Spleen (tissue), 11 donors: ENCODE measurements at regions not wholly inside any gene's neighbourhood (a gene's known extent, or its start where the extent isn't known, plus 50 kb on each side); places are given as distances from the start of the nearest gene placed in this dataset.
"Not testable (repeated sequence)": the region's sequence is repeated elsewhere in the genome, so short reads cannot be mapped to it uniquely, and the experiment has no call there.

Experiments
- DNase-seq: peaks from one replicate; pipeline ENCODE4 v3.0.0-alpha.2; 2020
- H3K27ac ChIP-seq, 8 donors: fragments of 200-600 bp; sonication (generic) in 7 of 8; 1 replicate in 4 of 8; 2 replicates in 4 of 8; pipeline versions ENCODE4 v1.5.0 to v1.8.0; 2016 to 2021; ENCODE audit warnings: inconsistent platforms in 4 of 8, mild to moderate bottlenecking in 4 of 8, moderate library complexity in 1 of 8
- H3K27me3 ChIP-seq, 7 donors: fragments of 200-600 bp; sonication (generic) in 6 of 7; replicated peaks in 1 of 7; 1 replicate in 4 of 7; 2 replicates in 3 of 7; pipeline versions ENCODE4 v1.5.0 to v1.8.0; 2016 to 2021; ENCODE audit warnings: inconsistent platforms in 3 of 7, mild to moderate bottlenecking in 1 of 7
- H3K36me3 ChIP-seq, 6 donors: fragments of 200-600 bp; sonication (generic) in 5 of 6; 1 replicate in 4 of 6; 2 replicates in 2 of 6; pipeline versions ENCODE4 v1.5.0 to v1.8.0; 2016 to 2021; ENCODE audit warnings: inconsistent platforms in 2 of 6
- H3K4me1 ChIP-seq, 6 donors: fragments of 200-600 bp; sonication (generic) in 5 of 6; 1 replicate in 3 of 6; 2 replicates in 3 of 6; pipeline versions ENCODE4 v1.5.0 to v1.8.0; 2016 to 2021; ENCODE audit warnings: inconsistent platforms in 3 of 6
- H3K4me3 ChIP-seq, 8 donors: fragments of 200-600 bp; sonication (generic) in 7 of 8; 1 replicate in 4 of 8; 2 replicates in 4 of 8; pipeline versions ENCODE4 v1.5.0 to v1.8.0; 2016 to 2021; ENCODE audit warnings: inconsistent platforms in 4 of 8, mild to moderate bottlenecking in 4 of 8, moderate library complexity in 2 of 8
- H3K9me3 ChIP-seq, 8 donors: fragments of 200-600 bp; sonication (generic) in 7 of 8; 1 replicate in 4 of 8; 2 replicates in 4 of 8; pipeline versions ENCODE4 v1.5.0 to v1.8.0; 2016 to 2021; ENCODE audit warnings: inconsistent platforms in 4 of 8
- CTCF ChIP-seq, 11 experiments: fragments of 200-600 bp in 7 of 11; fragments of 450-650 bp in 4 of 11; sonication (generic) in 4 of 11; IDR thresholded peaks in 8 of 11; conservative IDR thresholded peaks in 3 of 11; 1 replicate in 7 of 11; 2 replicates in 4 of 11; pipeline versions ENCODE4 v1.4.0 to v1.8.0; 2016 to 2021; ENCODE audit warnings: antibody characterized with exemption in 11 of 11, inconsistent platforms in 4 of 11, mild to moderate bottlenecking in 1 of 11
- POLR2A ChIP-seq, 3 donors: fragments of 450-650 bp; IDR thresholded peaks; one replicate each; pipeline ENCODE4 v1.5.1; 2017; ENCODE audit warnings: antibody characterized with exemption in 3 of 3, mild to moderate bottlenecking in 1 of 3
- POLR2AphosphoS5 ChIP-seq, 3 donors: sonication (generic); formaldehyde crosslinking; IDR thresholded peaks; one replicate each; pipeline ENCODE4 v1.5.1; 2017; ENCODE audit warnings: antibody characterized with exemption in 3 of 3
- WGBS, 5 donors: extraction: QIAGEN DNeasy Blood & Tissue Kit in 3 of 5; methylation state at CpG; one replicate each; pipeline versions ENCODE4 v1.1.5 to v1.1.7; 2013 to 2018; 5-methylcytosine and 5-hydroxymethylcytosine counted together
- intact Hi-C: fragments of 100-400 bp; cut with DNase I; formaldehyde crosslinking; loops from one replicate; pipeline ENCODE4 v1.15.0; 2023; ENCODE audit warnings: low total_unique reads
- donor health status: healthy with polysubstance abuse.
- donor health status: DM: no; HTN: no; CAD: no; lungs with moderate emphysema.
- donor health status: DM: no; HTN: no; CAD: no.
- donor health status: Bipolar disorder and iron deficiency.
- donor health status: healthy.
- donor health status: DM: no; HTN: no; CAD: no.
- donor health status: DM: yes; HTN: yes; CAD: no.

GRCh38 chr2:198273660-198274059, 469.3 kb downstream of the PLCL1 start:
- 49 to 84% (median 73%) methylated on average over 1 of the region's 1 CpG for WGBS, 5 donors

GRCh38 chr2:198270157-198270556, 465.8 kb downstream of the PLCL1 start:
- DNase-seq, H3K36me3 ChIP-seq, H3K27me3 ChIP-seq, H3K4me3 ChIP-seq, H3K4me1 ChIP-seq, H3K9me3 ChIP-seq, intact Hi-C loops, H3K27ac ChIP-seq: not testable (repeated sequence)
- 85 to 93% (median 88%) methylated on average over 2 of the region's 2 CpGs for WGBS, 5 donors

More at GRCh38 chr2:198273660-198274059, 469.3 kb downstream of the PLCL1 start:
- Histone ChIP-seq H3K4me3 (no peak overlapping the region), H3K36me3 (no peaks in the 10 kb centered on the region), H3K4me1 (no peaks in the 10 kb centered on the region), H3K27me3 (peaks cover 0 to 11% (median 0%) of the 10 kb centered on the region in 7 donors), H3K27ac (no peak overlapping the region), H3K9me3 (no peaks in the 10 kb centered on the region)
- DNase-seq: no peak
- intact Hi-C loops: no loop called here
- TF ChIP-seq CTCF (IDR thresholded peaks at IDR 0.05 in 8 of 11, conservative IDR thresholded peaks at IDR 0.05 in 3 of 11) (no peak), POLR2AphosphoS5 (IDR thresholded peaks at IDR 0.05) (no peak), POLR2A (IDR thresholded peaks at IDR 0.05) (no peak)

DNA sequence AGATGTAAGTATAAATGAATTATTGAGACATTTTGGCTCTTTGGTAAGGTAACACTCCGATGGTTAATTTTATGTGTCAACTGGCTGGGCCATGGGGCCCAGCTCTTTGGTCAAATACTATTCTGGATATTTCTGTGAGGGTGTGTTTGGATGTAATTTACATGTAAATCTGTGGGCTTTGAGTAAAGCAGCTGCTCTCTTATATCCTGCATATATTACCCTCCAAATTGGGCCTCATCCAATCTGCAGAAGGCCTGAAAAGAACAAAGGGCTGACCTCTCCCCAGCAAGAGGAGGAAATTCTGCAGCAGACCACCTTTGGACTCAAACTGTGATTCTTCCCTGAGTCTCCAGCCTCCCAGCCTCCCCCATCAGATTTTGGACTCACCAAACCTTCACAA, 464.1 kb downstream of the PLCL1 start:
- H3K36me3 ChIP-seq: no peaks in the 10 kb centered on the region
- intact Hi-C loops: no loop called here
- TF ChIP-seq POLR2A (IDR thresholded peaks at IDR 0.05) (no peak), POLR2AphosphoS5 (IDR thresholded peaks at IDR 0.05) (no peak), CTCF (IDR thresholded peaks at IDR 0.05 in 8 of 11, conservative IDR thresholded peaks at IDR 0.05 in 3 of 11) (no peak)
- no peaks in the 10 kb centered on the region for H3K4me1 ChIP-seq
- no peak overlapping the region for H3K4me3 ChIP-seq
- peaks cover 0 to 7% (median 0%) of the 10 kb centered on the region in 7 donors for H3K27me3 ChIP-seq
- WGBS, 5 donors: 82 to 100% (median 90%) methylated on average over 1 of the region's 1 CpG
- no peak overlapping the region for H3K27ac ChIP-seq
- no peaks in the 10 kb centered on the region for H3K9me3 ChIP-seq
- DNase-seq: no peak

GRCh38 chr2:198259496-198259895, 455.1 kb downstream of the PLCL1 start:
- WGBS, 5 donors: 90 to 96% (median 94%) methylated on average over 3 of the region's 3 CpGs
- intact Hi-C loops: no loop called here
- Histone ChIP-seq H3K27ac (no peak overlapping the region), H3K36me3 (no peaks in the 10 kb centered on the region), H3K27me3 (peaks cover 0 to 14% (median 0%) of the 10 kb centered on the region in 7 donors), H3K9me3 (no peaks in the 10 kb centered on the region), H3K4me1 (no peaks in the 10 kb centered on the region), H3K4me3 (no peak overlapping the region)
- DNase-seq: no peak
- TF ChIP-seq POLR2AphosphoS5 (IDR thresholded peaks at IDR 0.05) (no peak), POLR2A (IDR thresholded peaks at IDR 0.05) (no peak), CTCF (IDR thresholded peaks at IDR 0.05 in 8 of 11, conservative IDR thresholded peaks at IDR 0.05 in 3 of 11) (no peak)

DNA sequence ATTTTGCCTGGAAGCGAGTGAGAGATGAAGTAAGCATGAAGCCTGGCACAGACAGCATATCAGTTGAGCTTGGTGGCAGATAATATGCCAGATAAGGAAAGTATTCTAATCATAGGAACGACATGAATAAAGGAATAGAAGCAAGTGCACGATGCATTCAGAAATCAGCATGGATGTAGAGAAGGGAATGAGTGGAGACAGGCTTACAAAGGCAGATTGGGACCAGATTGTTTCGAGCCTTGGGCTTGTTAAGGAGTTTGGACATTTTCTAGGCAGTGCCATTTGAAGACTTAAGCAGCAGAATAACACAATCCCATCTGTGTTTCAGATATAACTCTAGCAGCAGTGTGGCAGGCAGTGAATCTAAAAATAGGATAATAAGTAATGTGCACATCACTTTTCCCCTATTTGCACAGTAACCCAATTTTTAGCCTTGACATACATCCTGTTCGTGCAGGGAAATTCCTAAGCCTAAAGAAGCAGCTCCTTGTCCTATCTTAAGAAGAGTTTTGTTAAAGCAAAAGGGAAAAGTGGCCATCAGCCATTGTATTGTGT, 450.2 kb downstream of the PLCL1 start:
- H3K36me3 ChIP-seq: no peaks in the 10 kb centered on the region
- H3K27me3 ChIP-seq: peaks cover 0 to 17% (median 0%) of the 10 kb centered on the region in 7 donors
- WGBS, 5 donors: 60 to 75% (median 67%) methylated on average over 5 of the region's 5 CpGs
- no peaks in the 10 kb centered on the region for H3K9me3 ChIP-seq
- intact Hi-C loops: no loop called here
- DNase-seq: no peak
- H3K4me1 ChIP-seq: no peaks in the 10 kb centered on the region
- no peak for TF ChIP-seq CTCF (IDR thresholded peaks at IDR 0.05 in 8 of 11, conservative IDR thresholded peaks at IDR 0.05 in 3 of 11)
- TF ChIP-seq POLR2AphosphoS5 (IDR thresholded peaks at IDR 0.05): no peak
- TF ChIP-seq POLR2A (IDR thresholded peaks at IDR 0.05): no peak
- H3K27ac ChIP-seq: no peak overlapping the region
- no peak overlapping the region for H3K4me3 ChIP-seq
